HCT116 (cell line): ENCODE measurements at regions not wholly inside any gene's neighbourhood (a gene's known extent, or its start where the extent isn't known, plus 50 kb on each side); places are given as distances from the start of the nearest gene placed in this dataset.

Experiments
- ATF3 ChIP-seq: IDR thresholded peaks from 2 replicates; pipeline ENCODE4 v1.6.1; 2012
- CEBPB ChIP-seq: IDR thresholded peaks from 2 replicates; pipeline ENCODE4 v1.6.1; 2012; ENCODE audit warnings: low read depth
- CTCF ChIP-seq, 3 experiments: fragments of 200-600 bp in 1 of 3; sonication (generic) in 1 of 3; IDR thresholded peaks in 2 of 3; conservative IDR thresholded peaks in 1 of 3; 2 replicates each; pipeline ENCODE4 v1.5.1; 2012 to 2017; ENCODE audit warnings: low read depth in 2 of 3, low read length in 2 of 3, antibody characterized with exemption in 1 of 3, borderline replicate concordance in 1 of 3, control low read depth in 1 of 3, mild to moderate bottlenecking in 1 of 3, mixed read lengths in 1 of 3, mixed run types in 1 of 3, moderate library complexity in 1 of 3; ENCODE audit not compliant: insufficient read depth in 1 of 3
- ELF1 ChIP-seq: IDR thresholded peaks from 2 replicates; pipeline ENCODE4 v1.6.1; 2012; ENCODE audit warnings: low read depth, borderline replicate concordance
- EZH2 ChIP-seq: fragments of 200-600 bp; sonication (generic); IDR thresholded peaks from 2 replicates; pipeline ENCODE4 v1.6.1; 2017; ENCODE audit warnings: antibody characterized with exemption, mixed run types
- EZH2phosphoT487 ChIP-seq: fragments of 200-600 bp; IDR thresholded peaks from 2 replicates; pipeline ENCODE4 v1.6.1; 2018; ENCODE audit warnings: antibody characterized with exemption, borderline replicate concordance
- JUND ChIP-seq: IDR thresholded peaks from 2 replicates; pipeline ENCODE4 v1.6.1; 2012
- MAX ChIP-seq: IDR thresholded peaks from 2 replicates; pipeline ENCODE4 v1.6.1; 2012
- POLR2A ChIP-seq: IDR thresholded peaks from 2 replicates; pipeline ENCODE4 v1.7.0; 2011; ENCODE audit warnings: borderline replicate concordance; ENCODE audit not compliant: insufficient read depth, insufficient read length; ENCODE audit errors: extremely low read depth
- POLR2AphosphoS5 ChIP-seq: IDR thresholded peaks from 2 replicates; pipeline ENCODE4 v1.6.1; 2011; ENCODE audit warnings: mild to moderate bottlenecking, low read depth, low read length, moderate library complexity
- REST ChIP-seq: IDR thresholded peaks from 2 replicates; pipeline ENCODE4 v1.6.1; 2012; ENCODE audit warnings: low read depth
- SIN3A ChIP-seq: IDR thresholded peaks from 2 replicates; pipeline ENCODE4 v1.6.1; 2012; ENCODE audit warnings: low read depth
- SRF ChIP-seq: IDR thresholded peaks from 2 replicates; pipeline ENCODE4 v1.6.1; 2012; ENCODE audit warnings: low read depth
- YY1 ChIP-seq: IDR thresholded peaks from 2 replicates; pipeline ENCODE4 v1.6.1; 2011; ENCODE audit warnings: low read length, low read depth, moderate library complexity, mild to moderate bottlenecking; ENCODE audit not compliant: insufficient replicate concordance; ENCODE audit errors: extremely low read depth

GRCh38 chr6:4491501-4492260, 284.5 kb upstream of the CDYL start:
- no peak for TF ChIP-seq CTCF (IDR thresholded peaks at IDR 0.05 in 2 of 3, conservative IDR thresholded peaks at IDR 0.05 in 1 of 3; ENCODE audit: borderline replicate concordance in 1 of 3, insufficient read depth in 1 of 3, low read depth in 2 of 3, low read length in 2 of 3)
- TF ChIP-seq EZH2phosphoT487: no peak
- no peak for TF ChIP-seq POLR2A
- no peak for TF ChIP-seq POLR2AphosphoS5
- TF ChIP-seq EZH2: no peak
- no peak for TF ChIP-seq SIN3A
- no peak for TF ChIP-seq REST
- TF ChIP-seq MAX: no peak
- no peak for TF ChIP-seq ATF3
- no peak for TF ChIP-seq YY1
- TF ChIP-seq SRF: no peak
- no peak for TF ChIP-seq JUND
- TF ChIP-seq CEBPB: no peak
- no peak for TF ChIP-seq ELF1
